ENCODE measurements at regions not wholly inside any gene's neighbourhood (a gene's known extent, or its start where the extent isn't known, plus 50 kb on each side); places are given as distances from the start of the nearest gene placed in this dataset.

DNA sequence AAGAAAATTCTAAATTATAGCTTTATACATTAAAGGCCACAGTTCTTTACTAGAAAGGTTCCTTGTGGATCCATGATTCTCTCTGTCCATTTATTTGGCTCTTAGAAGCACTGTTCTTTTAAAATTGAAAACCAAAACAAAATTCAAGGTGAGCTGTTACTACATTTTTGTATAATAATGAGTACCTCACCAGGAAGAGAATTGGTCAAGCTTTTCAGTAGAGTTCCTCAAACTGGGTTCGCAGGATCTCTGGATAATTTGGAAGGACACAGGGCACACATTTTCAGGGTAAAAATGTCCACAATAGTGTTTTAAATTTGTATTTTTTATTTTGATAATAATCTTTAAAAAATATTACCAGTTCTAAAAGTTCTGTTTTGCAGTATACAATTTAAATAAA is 93.0 kb downstream of the PPP1R3A start:
- no peak for DNase-seq

DNA sequence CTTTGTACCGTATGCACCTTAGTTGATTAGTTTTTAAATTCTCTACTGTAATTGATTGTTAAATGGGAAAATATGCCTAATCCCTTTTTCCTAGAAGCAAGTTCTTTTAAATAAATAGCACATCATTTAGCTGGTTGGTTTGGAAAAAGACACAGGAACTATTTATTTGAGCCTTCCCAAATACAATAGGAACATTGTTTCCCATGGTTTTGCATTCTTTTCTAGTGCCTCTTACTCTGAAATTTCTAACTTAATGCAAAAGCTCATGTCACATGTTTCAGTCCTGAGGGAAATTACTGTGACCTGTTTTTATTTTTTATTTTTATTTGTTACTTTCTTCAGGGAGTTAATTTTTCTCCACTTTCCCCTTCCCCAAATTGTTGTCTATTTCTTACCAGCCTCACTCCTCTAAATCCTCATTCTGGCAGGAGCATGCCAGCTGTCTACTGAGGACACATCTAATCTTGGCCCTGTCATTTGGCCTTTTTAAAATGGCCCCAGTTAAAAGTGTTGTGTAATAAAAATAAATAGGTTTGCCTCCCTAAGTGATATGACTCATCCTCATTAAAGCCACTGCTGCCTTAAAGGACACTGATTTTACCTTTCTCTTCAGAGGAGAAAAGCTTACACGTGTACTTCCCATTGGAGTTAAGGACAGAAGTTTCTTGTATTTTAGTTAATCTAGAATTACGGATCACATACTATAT is 94.5 kb downstream of the PPP1R3A start:
- DNase-seq, result no peak

GRCh38 chr7:113819474-113819873 is 99.3 kb downstream of the PPP1R3A start:
- DNase-seq, result no peak

DNA sequence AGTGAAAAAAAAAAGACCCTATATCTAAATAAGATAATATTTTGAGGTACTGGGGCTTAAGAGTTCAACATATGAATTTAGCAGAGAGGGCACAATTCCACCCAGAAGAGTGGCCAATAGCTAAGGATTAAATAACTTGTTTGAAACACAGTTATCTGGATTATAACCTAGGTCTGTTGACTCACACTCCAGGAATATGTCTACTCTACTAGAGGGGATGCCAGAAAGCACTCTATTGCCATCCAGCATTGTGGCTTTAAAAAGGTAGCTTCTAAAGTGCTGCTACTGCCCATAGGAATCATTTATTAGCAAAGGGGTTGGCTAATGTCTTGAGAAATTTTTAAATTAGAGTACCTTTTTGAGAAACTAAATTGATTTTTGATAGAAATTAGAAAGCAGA is 102.2 kb downstream of the PPP1R3A start:
- DNase-seq, result no peak

DNA sequence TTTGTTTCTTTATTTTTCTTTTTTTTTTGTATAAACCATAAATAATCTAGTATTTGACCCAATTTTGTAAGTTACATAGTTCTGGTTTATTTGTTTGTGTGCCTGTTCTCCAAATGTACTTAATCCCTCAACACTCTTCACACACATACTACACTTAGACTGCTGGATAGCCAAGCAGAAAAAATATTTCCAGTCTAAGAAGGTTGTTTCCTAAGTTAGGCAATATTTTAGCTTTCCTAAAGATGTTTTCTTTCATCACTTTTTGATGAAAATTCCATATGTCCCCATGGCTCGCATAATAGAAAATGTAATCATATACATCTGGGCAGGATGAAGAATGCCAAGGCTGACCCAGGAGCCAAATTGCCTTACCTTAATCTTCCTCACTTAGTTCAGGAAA is 105.3 kb downstream of the PPP1R3A start:
- DNase-seq, result no peak

GRCh38 chr7:113812591-113813255 is 106.1 kb downstream of the PPP1R3A start:
- no peak for DNase-seq

DNA sequence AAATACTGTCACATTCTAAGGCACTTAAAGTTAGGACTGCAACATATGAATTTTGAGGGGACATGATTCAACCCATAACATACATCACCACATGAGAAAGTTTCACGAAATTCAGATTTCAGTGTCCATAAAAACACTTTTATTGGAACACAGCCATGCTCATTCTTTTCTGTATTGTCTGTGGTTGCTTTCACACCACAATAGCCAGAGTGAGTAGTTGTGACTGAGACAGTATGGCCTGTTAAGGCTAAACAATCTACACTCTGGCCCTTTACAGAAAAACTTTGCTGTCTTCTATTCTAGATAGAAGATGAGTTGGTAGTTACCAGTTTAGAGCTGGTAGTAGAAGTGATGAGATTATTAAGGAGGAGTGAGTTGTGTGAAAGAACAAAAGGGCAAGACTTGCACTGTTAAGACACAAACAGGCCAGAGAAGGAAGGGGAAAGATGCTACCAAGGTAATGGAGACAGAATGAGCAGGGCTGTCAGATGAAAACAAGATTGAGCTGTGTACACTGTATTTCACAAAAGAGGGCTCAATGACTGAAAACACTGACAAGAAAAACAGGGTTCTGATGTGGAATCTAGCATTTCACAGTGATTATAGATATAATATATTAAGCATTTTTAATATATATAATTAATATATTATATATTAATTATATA is 108.6 kb downstream of the PPP1R3A start:
- no peak for DNase-seq

- no peak for DNase-seq
Measured at GRCh38 chr7:113809581-113809980, 109.2 kb downstream of the PPP1R3A start.

DNA sequence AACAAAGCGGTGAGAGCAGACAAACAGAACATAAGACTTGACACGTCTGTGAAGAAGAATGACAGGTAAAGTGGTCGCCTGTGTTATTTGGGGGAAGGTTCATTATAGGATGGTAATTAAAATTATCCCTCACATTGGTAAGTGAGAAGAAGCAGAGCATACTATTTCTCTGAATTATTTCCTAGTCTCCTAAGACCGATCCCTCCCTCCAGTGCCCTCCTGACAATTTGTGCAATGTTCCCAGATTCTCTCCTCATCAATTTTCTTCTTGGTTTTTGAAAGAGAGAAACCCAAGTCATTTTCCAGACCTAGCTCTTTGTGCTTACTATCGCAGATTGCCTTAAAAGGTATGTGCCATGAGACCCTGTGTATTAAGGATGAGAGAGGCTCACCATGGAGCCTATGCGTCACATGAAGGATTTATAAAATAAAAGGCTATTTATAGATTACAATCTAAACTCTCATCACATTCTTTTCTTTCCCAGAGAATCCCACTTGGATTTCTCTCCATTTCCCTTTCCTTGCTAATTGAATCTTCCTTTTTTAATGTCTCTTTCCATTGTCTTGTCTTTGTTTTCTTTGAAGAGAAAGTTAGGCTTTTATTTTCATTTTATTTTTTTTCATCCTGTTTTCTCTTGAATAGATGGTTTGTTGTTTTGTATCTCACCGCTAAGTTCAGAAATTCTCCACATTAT is 112.0 kb downstream of the PPP1R3A start:
- no peak for DNase-seq

GRCh38 chr7:113805976-113806375 is 112.8 kb downstream of the PPP1R3A start:
- DNase-seq, result no peak

DNA sequence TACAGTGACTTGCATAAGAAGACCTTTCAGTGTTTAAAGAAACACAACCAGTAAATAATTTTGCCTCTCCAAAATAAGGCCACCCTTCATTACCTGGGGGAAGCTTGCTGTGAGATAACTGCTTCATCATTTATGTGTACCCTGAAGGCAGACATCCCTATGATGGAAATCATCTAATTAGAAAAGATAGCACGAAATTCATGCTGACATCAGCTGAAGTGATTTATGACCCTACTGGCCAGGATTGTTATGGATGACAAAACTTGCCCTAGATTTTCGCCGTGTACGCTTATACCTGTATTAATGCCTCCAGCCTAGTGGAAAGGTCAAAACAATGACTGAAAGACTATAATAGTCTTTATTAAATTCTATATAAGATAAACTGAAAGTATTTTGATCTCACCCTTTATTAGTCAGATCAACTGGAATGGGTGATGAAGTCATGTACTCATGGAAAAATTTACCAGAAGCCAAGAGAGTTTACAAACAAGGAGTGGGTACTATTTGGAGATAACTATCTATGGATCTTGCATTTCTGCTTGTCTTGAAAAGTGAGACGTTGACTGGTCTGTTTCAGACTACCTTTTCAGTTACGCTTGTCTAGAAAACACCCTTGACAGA is 114.2 kb downstream of the PPP1R3A start:
- no peak for DNase-seq

DNA sequence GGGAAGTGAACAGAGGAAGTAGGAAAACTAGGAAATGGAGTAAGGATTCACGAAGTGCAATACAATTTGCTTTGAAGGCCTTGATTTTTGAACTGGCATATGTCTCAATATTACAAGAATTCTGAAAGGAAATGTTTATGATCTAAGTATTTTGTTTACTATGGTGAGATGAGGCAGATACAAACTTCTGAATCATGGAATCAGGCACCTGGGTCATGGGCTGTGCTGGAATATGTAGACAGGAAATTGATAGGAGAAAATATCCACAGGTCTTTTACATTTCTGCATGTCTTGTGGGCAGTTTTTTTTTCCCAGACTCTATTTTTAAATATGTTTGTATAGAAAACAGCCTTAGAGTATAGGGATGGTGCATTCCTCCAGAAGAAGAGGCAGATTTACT is 117.1 kb downstream of the PPP1R3A start:
- DNase-seq, result no peak

DNA sequence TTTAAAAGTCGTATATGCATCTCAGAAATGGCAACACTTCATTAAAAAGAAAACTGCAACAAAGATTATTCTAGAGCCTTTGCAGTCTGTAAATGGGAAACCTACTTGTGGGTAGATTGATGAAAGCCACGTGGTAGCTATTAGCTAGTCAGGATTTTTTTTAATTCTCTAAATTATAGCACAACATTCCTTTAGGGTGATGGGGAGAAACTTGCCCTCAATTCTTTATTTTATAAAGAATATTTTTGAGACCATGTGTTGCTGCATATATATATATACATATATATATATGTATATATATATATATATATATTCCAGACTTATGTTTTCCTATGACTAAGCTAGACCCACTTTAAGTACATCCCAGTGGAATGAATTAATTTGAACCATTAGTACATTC is 118.0 kb downstream of the PPP1R3A start:
- DNase-seq, result no peak

DNA sequence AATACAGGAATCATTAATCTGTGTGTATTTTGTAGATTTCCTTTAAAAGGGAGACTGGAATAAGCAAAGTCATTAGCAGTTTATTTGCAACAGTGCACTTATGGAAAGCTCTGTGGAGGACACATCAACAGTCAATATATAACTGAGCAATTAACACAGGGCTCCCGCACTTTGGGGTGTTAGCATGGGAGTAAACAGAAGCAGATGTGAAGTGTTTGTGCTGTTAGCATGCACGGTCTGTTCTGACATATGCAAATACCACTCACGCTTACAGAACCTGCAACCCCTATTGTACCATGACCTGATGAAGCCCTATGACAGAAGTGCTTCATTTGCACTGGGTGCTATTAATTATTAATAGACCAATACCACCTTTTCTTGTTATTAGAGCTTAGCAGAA is 118.9 kb downstream of the PPP1R3A start:
- no peak for DNase-seq

- DNase-seq, result no peak
Measured at GRCh38 chr7:113797420-113798010, 121.3 kb downstream of the PPP1R3A start.

DNA sequence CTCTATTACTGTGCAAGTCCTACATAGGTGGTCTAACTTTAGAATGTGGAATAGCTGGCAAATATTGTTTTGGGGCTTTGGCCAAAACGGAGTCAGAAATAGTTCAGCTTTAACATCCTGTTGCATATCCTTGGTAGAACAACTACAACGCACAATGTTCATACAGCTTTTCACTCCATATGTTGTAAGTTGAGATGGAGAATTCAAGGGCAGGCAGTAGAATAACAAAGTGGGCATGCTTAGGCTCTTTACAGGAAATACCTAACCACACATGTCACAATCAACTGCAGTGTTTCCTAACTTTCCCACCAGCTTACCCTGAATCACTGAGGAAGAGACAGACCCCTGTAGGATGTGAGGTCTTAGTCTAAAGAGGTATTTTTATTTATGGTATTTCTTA is 122.3 kb downstream of the PPP1R3A start:
- peak in 1 of 3 donors; percentile 6 for DNase-seq

DNA sequence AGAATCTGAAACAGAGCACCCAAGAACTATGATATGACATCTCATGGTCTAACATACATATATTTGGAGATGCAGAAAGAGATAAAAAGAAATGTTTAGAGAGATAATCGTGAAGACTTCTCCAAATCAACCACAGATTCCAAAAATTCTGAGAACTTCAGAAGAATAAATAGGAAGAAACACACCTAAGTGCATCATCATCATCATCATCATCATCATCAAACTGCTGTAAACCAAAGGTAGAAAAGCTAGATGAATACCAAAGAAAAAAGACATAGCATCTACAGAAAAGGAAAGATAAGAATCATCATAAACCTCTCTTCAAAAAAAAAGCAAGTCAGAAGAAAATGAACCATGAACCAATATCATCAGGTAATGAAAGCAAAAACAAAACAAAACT is 124.2 kb downstream of the PPP1R3A start:
- no peak for DNase-seq

DNA sequence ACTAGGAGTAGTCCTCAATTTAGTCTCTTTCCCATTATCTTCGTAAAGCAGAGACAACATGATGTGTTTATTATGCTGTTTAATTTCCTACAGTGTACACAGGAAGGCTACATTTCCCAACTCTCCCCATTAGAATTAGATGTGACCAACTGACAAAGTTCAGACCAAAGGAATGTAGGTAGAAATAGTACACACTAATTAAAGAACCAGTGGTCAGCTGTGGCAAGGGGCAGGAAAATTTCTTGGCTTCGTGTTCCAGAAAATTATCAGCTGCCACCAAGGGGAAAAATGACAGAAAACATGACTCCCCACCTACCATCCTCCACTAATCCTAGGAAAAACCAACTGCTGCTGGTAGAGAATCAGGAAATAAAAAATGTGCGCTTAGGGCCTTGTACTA is 125.6 kb downstream of the PPP1R3A start:
- no peak for DNase-seq

DNA sequence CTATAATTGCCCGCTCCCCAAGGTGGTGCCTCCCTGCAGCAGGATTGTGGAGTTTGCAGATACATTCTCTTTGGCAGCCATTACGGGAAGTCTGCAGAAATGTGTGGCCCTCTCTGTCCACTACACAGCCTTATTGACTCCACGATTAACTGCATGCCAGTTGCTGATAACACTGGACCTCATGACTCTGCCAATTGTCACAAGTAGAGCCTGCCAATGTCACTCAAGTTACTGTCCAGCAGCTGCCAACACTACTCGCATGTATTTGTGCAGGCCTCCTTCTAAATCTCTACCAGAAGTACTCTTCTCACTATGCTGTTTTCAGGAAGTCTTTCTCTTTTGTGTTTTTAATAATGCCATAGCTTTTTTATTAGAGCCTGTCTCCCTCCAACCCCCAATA is 128.8 kb downstream of the PPP1R3A start:
- DNase-seq, result no peak

GRCh38 chr7:113787106-113787505 is 131.7 kb downstream of the PPP1R3A start:
- DNase-seq, result no peak

- DNase-seq, result no peak
Measured at GRCh38 chr7:113784956-113785355, 133.9 kb downstream of the PPP1R3A start.

DNA sequence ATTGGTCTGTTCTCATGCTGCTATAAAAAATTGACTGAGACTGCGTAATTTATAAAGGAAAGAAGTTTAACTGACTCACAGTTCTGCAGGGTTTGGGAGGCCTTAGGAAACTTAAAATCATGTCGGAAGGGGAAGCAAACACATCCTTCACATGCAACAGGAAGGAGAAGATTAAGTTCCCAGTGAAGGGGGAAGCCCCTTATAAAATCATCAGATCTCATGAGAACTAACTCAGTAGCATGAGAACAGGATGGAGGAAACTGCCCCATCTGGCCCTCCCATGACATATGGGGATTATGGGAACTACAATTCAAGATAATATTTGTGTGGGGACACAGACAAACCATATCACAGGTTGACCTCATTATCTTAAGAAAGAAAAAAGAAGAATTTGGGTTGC is 134.5 kb downstream of the PPP1R3A start:
- peak; percentile 68 to 85 (median 80) for DNase-seq

GRCh38 chr7:113783403-113783802 is 135.4 kb downstream of the PPP1R3A start:
- no peak for DNase-seq

All from suppressor macrophage treated with lipopolysaccharide for 1 hour (primary cell).